GM19463 (cell line): ENCODE measurements at regions not wholly inside any gene's neighbourhood (a gene's known extent, or its start where the extent isn't known, plus 50 kb on each side); places are given as distances from the start of the nearest gene placed in this dataset.

Source experiments
- ATAC-seq: cut with Tn5 transposase; IDR thresholded peaks from one replicate; pipeline ENCODE4 v1.9.1; 2021; ENCODE audit warnings: mild to moderate bottlenecking, moderate library complexity; ENCODE audit not compliant: unreplicated experiment

GRCh38 chr7:33806298-33807154 is 98.8 kb upstream of the BMPER start:
- no peak for ATAC-seq

GRCh38 chr7:33807155-33807530 is 98.2 kb upstream of the BMPER start:
- ATAC-seq = no peak

- no peak for ATAC-seq
Observed at GRCh38 chr7:33807779-33808482, 97.4 kb upstream of the BMPER start.

- no peak for ATAC-seq
Observed at GRCh38 chr7:33809228-33809627, 96.1 kb upstream of the BMPER start.

- ATAC-seq = no peak
Observed at GRCh38 chr7:33810356-33810755, 95.0 kb upstream of the BMPER start.

GRCh38 chr7:33813331-33813730 is 92.0 kb upstream of the BMPER start:
- no peak for ATAC-seq

- ATAC-seq = no peak
Observed at GRCh38 chr7:33814400-33814799, 90.9 kb upstream of the BMPER start.

- ATAC-seq = no peak
Observed at GRCh38 chr7:33814936-33815335, 90.4 kb upstream of the BMPER start.

- no peak for ATAC-seq
Observed at GRCh38 chr7:33815336-33815735, 90.0 kb upstream of the BMPER start.

- ATAC-seq = no peak
Observed at GRCh38 chr7:33816106-33816505, 89.2 kb upstream of the BMPER start.

- ATAC-seq = no peak
Observed at GRCh38 chr7:33819658-33820057, 85.7 kb upstream of the BMPER start.

- no peak for ATAC-seq
Observed at GRCh38 chr7:33820206-33820605, 85.1 kb upstream of the BMPER start.

GRCh38 chr7:33821970-33822369 is 83.4 kb upstream of the BMPER start:
- ATAC-seq = no peak

GRCh38 chr7:33823913-33824312 is 81.4 kb upstream of the BMPER start:
- no peak for ATAC-seq

- no peak for ATAC-seq
Observed at GRCh38 chr7:33824911-33825459, 80.4 kb upstream of the BMPER start.

- no peak for ATAC-seq
Observed at GRCh38 chr7:33825644-33826043, 79.7 kb upstream of the BMPER start.

GRCh38 chr7:33829536-33829935 is 75.8 kb upstream of the BMPER start:
- no peak for ATAC-seq

- ATAC-seq = no peak
Observed at GRCh38 chr7:33831389-33832141, 73.8 kb upstream of the BMPER start.

GRCh38 chr7:33832271-33832721 is 73.0 kb upstream of the BMPER start:
- no peak for ATAC-seq

- no peak for ATAC-seq
Observed at GRCh38 chr7:33836797-33837355, 68.5 kb upstream of the BMPER start.

- no peak for ATAC-seq
Observed at GRCh38 chr7:33837356-33837851, 67.9 kb upstream of the BMPER start.
